OCI-LY1 (cell line): ENCODE measurements at regions not wholly inside any gene's neighbourhood (a gene's known extent, or its start where the extent isn't known, plus 50 kb on each side); places are given as distances from the start of the nearest gene placed in this dataset.

Source experiments
- H2AFZ ChIP-seq: fragments of 200-600 bp; sonication (generic), shearing (Covaris generic); 2 replicates; pipeline ENCODE4 v1.6.0; 2014; ENCODE audit warnings: antibody characterized with exemption, mild to moderate bottlenecking, low read length
- H3F3A ChIP-seq: fragments of 200-600 bp; sonication (generic), shearing (Covaris generic); 2 replicates; pipeline ENCODE4 v1.6.0; 2014; ENCODE audit warnings: mild to moderate bottlenecking, antibody characterized with exemption, low read length, moderate library complexity; ENCODE audit not compliant: insufficient read depth
- H3K27ac ChIP-seq: fragments of 200-600 bp; sonication (generic); 2 replicates; pipeline ENCODE4 v1.5.1; 2014; ENCODE audit warnings: low read length, mixed run types, mild to moderate bottlenecking, low read depth; ENCODE audit not compliant: poor library complexity, severe bottlenecking
- H3K27me3 ChIP-seq: fragments of 200-600 bp; sonication (generic); 2 replicates; pipeline ENCODE4 v1.6.0; 2014; ENCODE audit warnings: antibody characterized with exemption, mild to moderate bottlenecking, low read length, moderate library complexity; ENCODE audit not compliant: insufficient read depth
- H3K36me3 ChIP-seq: fragments of 200-600 bp; sonication (generic); 2 replicates; pipeline ENCODE4 v1.6.1; 2014; ENCODE audit warnings: mild to moderate bottlenecking, antibody characterized with exemption, low read length, moderate library complexity, mixed read lengths; ENCODE audit not compliant: insufficient read depth
- H3K4me1 ChIP-seq: fragments of 200-600 bp; sonication (generic); 2 replicates; pipeline ENCODE4 v1.5.1; 2014; ENCODE audit warnings: mild to moderate bottlenecking, low read length, moderate library complexity; ENCODE audit not compliant: insufficient read depth, severe bottlenecking
- H3K4me2 ChIP-seq: fragments of 200-600 bp; sonication (generic), shearing (Covaris generic); 2 replicates; pipeline ENCODE4 v1.6.1; 2014; ENCODE audit warnings: low read length
- H3K4me3 ChIP-seq: fragments of 200-600 bp; sonication (generic); 2 replicates; pipeline ENCODE4 v1.5.1; 2014; ENCODE audit warnings: low read length, low read depth, mild to moderate bottlenecking, mixed read lengths; ENCODE audit not compliant: poor library complexity, severe bottlenecking
- H3K79me2 ChIP-seq: fragments of 200-600 bp; shearing (Covaris generic); 2 replicates; pipeline ENCODE4 v1.6.1; 2016; ENCODE audit warnings: mixed run types, low read length, mixed read lengths; ENCODE audit not compliant: insufficient read depth
- H3K9ac ChIP-seq: fragments of 200-600 bp; sonication (generic), shearing (Covaris generic); 2 replicates; pipeline ENCODE4 v1.6.1; 2014; ENCODE audit warnings: mild to moderate bottlenecking, low read length, mixed read lengths
- H3K9me2 ChIP-seq: fragments of 200-600 bp; sonication (generic), shearing (Covaris generic); 2 replicates; pipeline ENCODE4 v1.6.1; 2014; ENCODE audit warnings: low read depth, mild to moderate bottlenecking, low read length, mixed read lengths
- H3K9me3 ChIP-seq: fragments of 200-600 bp; shearing (Covaris generic); 2 replicates; pipeline ENCODE4 v1.6.1; 2014; ENCODE audit warnings: low read length, mixed read lengths
- H4K20me1 ChIP-seq: fragments of 200-600 bp; sonication (generic), shearing (Covaris generic); 2 replicates; pipeline ENCODE4 v1.6.0; 2016; ENCODE audit warnings: mild to moderate bottlenecking, low read length; ENCODE audit not compliant: insufficient read depth
- CTCF ChIP-seq: fragments of 200-600 bp; sonication (generic), shearing (Covaris generic); IDR thresholded peaks from 2 replicates; pipeline ENCODE4 v1.5.1; 2017; ENCODE audit warnings: mild to moderate bottlenecking, antibody characterized with exemption, low read length, moderate library complexity, mixed read lengths
- EZH2 ChIP-seq: fragments of 200-600 bp; sonication (generic), shearing (Covaris generic); IDR thresholded peaks from 2 replicates; pipeline ENCODE4 v1.8.0; 2017; ENCODE audit warnings: borderline replicate concordance, mixed run types, mild to moderate bottlenecking, antibody characterized with exemption, low read length, moderate library complexity, mixed read lengths

- TF ChIP-seq CTCF (no peak), EZH2 (no peak)
- no peak overlapping the region for H2AFZ ChIP-seq
- H3K4me1 ChIP-seq: no peaks in the 10 kb centered on the region
- no peaks in the 10 kb centered on the region for H4K20me1 ChIP-seq
- no peak overlapping the region for H3K27ac ChIP-seq
- no peak overlapping the region for H3K4me3 ChIP-seq
- H3K36me3 ChIP-seq: no peaks in the 10 kb centered on the region
- no peaks in the 10 kb centered on the region for H3K9me2 ChIP-seq
- no peaks in the 10 kb centered on the region for H3K27me3 ChIP-seq
- H3F3A ChIP-seq: no peaks in the 10 kb centered on the region
- H3K9ac ChIP-seq: no peak overlapping the region
- no peaks in the 10 kb centered on the region for H3K9me3 ChIP-seq
- no peak overlapping the region for H3K4me2 ChIP-seq
- no peaks in the 10 kb centered on the region for H3K79me2 ChIP-seq
Observed at GRCh38 chr16:54722210-54722676, 208.4 kb upstream of the IRX5 start.

GRCh38 chr16:54720259-54720658 is 210.4 kb upstream of the IRX5 start:
- H3K9ac ChIP-seq: no peak overlapping the region
- no peaks in the 10 kb centered on the region for H3K27me3 ChIP-seq
- H3K36me3 ChIP-seq: no peaks in the 10 kb centered on the region
- no peaks in the 10 kb centered on the region for H3K79me2 ChIP-seq
- H3K27ac ChIP-seq: no peak overlapping the region
- H3F3A ChIP-seq: no peaks in the 10 kb centered on the region
- H3K9me3 ChIP-seq: no peaks in the 10 kb centered on the region
- no peak overlapping the region for H3K4me2 ChIP-seq
- TF ChIP-seq CTCF: no peak
- no peak for TF ChIP-seq EZH2
- no peaks in the 10 kb centered on the region for H4K20me1 ChIP-seq
- H2AFZ ChIP-seq: no peak overlapping the region
- H3K9me2 ChIP-seq: no peaks in the 10 kb centered on the region
- no peak overlapping the region for H3K4me3 ChIP-seq
- no peaks in the 10 kb centered on the region for H3K4me1 ChIP-seq

- no peaks in the 10 kb centered on the region for H3K27me3 ChIP-seq
- no peaks in the 10 kb centered on the region for H3F3A ChIP-seq
- no peaks in the 10 kb centered on the region for H3K4me1 ChIP-seq
- no peak overlapping the region for H3K27ac ChIP-seq
- H3K36me3 ChIP-seq: no peaks in the 10 kb centered on the region
- TF ChIP-seq EZH2 (no peak), CTCF (no peak)
- no peaks in the 10 kb centered on the region for H3K9me2 ChIP-seq
- no peak overlapping the region for H3K4me3 ChIP-seq
- H3K4me2 ChIP-seq: no peak overlapping the region
- no peaks in the 10 kb centered on the region for H4K20me1 ChIP-seq
- H2AFZ ChIP-seq: no peak overlapping the region
- H3K79me2 ChIP-seq: no peaks in the 10 kb centered on the region
- no peaks in the 10 kb centered on the region for H3K9me3 ChIP-seq
- no peak overlapping the region for H3K9ac ChIP-seq
Observed at GRCh38 chr16:54719624-54720023, 211.0 kb upstream of the IRX5 start.
